Colon (tissue), 2 donors: ENCODE measurements at regions not wholly inside any gene's neighbourhood (a gene's known extent, or its start where the extent isn't known, plus 50 kb on each side); places are given as distances from the start of the nearest gene placed in this dataset.
"Not testable (repeated sequence)": the region's sequence is repeated elsewhere in the genome, so short reads cannot be mapped to it uniquely, and the experiment has no call there.

ENCODE experiments used
- FAIRE-seq: peaks from 2 replicates; lab custom pipeline; 2012; peaks lifted over from hg19 to GRCh38; lab: Jason Lieb, UNC
- donor health status: control.
- donor health status: control.

- no peak for FAIRE-seq
These were observed 992.0 kb downstream of the DCDC2C start for GRCh38 chr2:4695281-4695861.

GRCh38 chr2:4715065-4715464, 977.1 kb upstream of the SOX11 start:
- FAIRE-seq, result no peak

DNA sequence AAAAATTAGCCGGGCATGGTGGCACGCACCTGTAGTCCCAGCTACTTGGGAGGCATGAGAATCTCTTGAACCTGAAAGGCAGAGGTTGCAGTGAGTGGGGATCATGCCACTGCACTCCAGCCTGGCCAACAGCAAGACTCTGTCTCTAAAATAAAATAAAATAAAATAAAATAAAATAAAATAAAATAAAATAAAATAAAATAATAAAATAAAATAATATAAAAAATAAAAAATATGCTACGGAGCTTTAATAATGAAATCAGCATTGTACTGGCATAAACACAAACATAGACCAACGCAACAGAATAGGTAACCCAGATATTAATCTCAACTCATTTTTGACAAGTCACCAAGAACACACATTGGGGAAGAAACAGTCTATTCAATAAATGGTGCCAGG, 973.4 kb upstream of the SOX11 start:
- FAIRE-seq, result no peak

DNA sequence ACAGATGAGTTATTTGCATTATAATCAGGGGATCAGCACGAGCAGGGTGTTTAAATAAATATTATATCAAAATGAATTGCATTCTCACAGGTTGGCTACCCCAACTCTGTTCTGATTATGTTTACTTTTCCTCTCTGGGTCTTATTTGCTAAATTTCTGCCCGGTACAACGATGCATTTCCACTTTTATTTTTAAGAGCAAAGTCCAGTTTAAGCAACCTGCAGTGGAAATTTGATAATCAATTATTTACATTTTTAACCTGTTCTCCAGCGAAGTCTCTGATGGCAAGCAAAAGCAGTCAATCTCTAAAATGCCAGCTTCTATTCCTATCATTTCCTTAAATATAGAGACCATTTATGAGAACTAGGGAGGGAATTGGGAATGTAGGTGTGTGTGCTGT, 966.6 kb upstream of the SOX11 start:
- FAIRE-seq, result no peak

- FAIRE-seq, result no peak
These were observed 959.6 kb upstream of the SOX11 start for GRCh38 chr2:4732560-4732959.

DNA sequence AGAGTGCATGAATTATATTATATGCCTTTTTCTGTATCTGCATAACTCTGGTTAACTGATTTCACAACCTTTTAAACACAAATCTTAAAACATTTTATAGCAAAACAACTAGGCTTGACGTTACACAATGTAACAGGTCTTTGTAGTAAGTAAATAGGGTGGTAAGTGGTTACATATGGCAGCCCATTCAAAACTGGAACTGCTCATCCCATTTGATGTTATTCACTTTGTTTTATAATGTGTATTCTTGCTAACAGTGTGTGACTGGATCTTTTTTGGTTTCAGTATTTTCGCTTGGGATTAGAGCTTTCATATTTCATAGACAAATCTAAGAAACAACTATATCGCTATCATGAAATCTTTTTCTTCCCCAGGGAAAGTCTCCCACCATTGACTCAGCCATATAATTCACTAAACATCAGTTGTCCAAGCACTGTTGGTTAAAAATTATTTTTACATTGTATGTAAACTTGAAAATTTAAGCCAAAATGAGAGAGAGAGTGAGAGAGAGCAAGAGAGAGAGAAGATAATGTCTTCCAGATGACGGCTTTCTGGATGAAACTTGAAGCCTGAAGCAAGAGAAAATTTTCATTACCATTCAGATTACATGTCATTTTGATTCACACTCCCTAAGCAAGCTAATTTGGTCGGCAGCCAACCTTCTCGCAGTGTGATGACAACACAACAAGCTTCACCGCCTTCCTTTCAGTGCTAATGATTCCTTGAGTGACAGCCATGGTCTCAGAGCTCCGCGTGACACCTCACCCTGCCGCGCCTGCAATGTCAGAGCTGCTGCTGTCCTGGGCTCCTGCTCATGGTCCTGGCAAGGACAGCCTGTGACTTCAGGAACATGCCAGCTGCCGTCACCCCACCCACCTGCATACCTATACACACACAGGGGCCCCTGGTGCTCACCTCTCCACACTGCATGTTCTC, 946.9 kb upstream of the SOX11 start:
- FAIRE-seq, result no peak

DNA sequence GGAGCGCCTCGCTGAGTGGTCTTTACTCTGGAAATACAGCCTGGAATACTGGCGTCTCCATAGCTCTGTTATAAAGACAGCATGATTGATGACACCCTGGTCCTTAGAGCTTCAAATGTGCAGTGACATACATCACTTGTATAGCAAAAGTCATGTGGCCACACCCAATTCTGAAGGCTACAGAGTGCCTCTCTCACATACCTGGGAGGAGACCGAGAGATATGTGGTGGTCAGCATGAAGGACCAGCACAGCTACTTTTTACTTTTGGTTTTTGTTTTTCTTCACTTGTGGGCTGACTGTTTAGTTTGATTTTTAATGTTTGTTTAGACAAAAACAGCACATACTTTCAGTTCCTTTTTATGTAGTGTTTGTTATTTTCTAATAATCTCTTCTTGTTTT, 938.5 kb upstream of the SOX11 start:
- FAIRE-seq, result no peak

DNA sequence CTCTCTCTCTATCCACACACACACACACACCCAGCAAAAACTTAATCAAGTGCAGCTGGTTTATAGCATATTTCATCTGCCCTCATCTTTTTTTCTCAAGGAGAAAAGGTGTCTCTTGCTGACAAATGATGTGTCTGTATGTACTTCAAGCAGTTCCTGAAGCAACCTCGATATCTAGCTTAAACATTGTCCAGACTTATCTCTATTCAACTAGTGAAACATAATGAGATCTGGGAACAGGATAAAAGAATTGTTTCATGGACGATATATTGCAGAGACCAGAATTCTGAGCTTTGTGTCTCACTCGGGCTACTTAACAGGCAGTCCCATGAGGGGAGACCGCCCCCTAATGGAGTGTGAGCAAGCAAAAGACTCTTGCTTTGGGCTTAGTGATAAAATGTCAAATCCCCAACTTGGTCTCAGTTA, 929.2 kb upstream of the SOX11 start:
- no peak for FAIRE-seq

DNA sequence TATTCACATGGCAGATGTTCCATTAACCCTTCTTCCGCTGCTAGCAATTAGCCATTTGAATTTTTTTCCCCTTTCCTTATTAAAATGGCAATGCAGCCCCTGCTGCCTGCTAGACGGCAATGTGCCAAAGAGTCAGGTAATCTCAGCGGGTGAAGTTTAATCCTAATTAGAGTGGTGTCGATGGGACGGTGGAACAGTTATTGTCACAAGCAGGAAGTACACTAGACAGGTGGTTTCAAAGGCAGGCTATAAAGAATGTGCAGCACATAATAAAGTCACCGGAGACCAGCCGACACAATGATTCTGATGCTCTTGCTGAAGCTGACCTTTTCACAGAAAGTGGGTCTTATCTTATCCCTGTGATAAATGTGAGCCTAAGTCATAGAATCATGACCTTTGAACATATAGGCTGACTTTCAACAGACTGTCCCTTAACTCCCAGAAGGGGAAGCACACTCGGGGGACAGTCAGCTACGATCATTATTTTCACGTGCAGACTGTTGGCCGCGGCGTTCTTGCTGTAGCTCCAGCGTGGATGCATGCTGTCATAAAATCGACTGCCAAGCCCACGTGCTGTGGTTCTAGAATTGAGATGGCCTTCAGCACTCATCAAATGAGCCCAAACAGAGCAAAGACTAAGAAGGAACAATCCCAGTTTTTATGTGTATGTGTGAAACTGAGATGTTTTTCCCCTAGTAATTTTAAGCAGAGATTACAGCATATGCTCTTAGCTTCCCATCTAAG, 926.2 kb upstream of the SOX11 start:
- no peak for FAIRE-seq

GRCh38 chr2:4775668-4776067, 916.5 kb upstream of the SOX11 start:
- FAIRE-seq, result no peak

DNA sequence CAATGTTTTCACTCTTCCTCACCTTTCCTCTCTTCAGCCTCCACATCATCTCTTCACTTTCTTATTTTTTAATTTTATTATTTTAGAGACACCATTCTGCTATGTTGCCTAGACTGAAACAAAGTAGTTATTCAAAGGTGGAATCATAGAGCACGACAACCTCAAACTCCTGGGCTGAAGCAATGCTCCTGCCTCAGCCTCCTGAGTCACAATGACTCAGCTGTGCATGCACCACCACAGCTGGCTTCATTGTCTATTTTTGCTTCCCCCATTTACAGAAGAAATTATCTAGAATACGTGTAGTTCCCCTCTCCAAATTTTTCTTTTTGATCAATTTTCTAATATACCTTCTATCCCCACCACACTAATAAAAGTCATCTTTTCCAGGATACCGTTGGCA, 911.5 kb upstream of the SOX11 start:
- no peak for FAIRE-seq

GRCh38 chr2:4782647-4783046, 909.5 kb upstream of the SOX11 start:
- FAIRE-seq, result no peak

DNA sequence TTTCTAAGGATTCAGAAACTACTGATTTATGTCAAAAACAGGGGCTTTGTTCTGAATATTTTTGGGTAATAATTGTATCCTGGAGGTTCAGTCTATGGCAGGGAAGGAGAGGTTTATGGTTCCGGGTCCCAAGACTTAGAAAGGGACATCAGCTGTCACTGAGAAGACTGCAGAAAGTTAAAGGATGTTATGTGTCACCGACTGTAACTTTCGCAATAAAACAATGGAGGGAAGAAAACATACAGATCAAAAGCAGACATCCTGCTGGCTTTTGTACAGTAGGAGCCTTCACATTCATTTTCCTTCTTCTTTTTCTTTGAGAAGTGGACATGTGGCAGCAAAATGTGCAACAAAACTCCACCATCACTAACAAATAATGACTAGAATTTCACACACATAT, 900.7 kb upstream of the SOX11 start:
- no peak for FAIRE-seq

DNA sequence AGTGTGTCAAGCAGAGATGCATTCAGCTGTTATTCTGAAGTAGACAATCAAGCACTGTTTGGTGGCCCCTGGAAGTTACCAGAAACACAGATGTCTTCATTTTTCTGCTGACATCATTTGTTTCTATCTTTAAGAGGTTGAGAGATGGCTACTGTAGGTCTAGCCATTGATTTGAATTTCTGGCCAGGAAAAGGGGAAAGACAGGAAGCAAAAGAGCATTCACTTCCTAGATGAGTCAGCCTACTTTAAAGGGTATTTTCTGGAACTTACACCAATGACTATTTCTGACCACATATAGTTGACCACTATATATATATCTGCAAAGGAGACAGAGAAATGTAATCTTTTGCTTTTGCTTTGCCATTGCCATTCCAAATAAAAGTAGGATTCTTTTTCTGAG, 900.1 kb upstream of the SOX11 start:
- no peak for FAIRE-seq

GRCh38 chr2:4803396-4803795, 888.8 kb upstream of the SOX11 start:
- no peak for FAIRE-seq

- FAIRE-seq, result not testable (repeated sequence)
These were observed 878.0 kb upstream of the SOX11 start for GRCh38 chr2:4814137-4814536.

DNA sequence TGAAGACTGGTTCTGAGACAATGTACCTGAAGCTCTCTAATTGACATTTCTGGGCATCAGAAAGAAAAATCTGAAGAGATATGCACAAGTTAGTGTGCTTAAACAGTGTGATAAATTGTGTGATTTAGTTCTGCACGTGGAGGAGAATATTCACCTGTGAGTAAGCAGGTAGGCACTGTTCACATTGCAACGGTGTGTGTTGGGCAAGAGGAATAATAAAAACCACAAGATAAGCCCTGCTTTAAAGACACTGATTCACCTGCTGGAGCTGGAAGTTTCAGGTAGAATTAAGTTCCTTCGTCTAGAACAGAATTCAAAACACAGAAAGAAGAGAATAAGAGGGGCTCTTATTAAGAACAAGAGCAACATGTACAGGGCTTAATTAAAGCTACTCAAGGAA, 864.3 kb upstream of the SOX11 start:
- FAIRE-seq, result no peak

DNA sequence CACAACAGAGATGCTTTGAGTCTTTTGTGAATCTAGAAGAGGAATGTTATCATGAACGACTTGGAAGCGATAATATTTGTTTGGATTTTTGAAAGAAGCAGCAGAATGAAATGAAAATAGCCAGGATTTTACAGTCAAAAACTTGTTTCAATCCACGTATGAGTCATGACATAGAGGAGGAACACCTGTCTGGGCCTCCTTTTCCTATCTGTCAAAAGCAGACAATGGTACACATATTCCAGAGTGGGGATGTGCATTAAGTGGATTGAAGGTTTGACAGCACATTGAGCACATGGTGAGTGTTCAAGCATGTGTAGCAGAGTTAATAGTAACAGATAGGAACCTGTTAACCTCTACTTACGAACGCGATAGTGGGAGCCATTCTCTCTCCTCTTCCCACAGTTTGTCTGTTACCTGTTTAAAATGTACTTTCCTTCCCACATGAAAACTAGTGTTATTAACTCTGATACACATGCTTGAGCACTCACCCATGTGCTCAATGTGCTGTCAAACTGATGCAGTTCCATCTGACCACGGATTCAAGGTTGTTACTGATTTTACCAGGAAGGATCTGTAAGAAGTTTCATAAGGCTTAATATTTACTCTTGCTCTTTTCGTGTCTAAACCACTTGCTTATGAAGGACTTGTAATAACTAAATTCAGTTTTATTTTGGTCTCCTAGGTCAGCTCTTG, 863.4 kb upstream of the SOX11 start:
- no peak for FAIRE-seq

GRCh38 chr2:4831751-4832150, 860.4 kb upstream of the SOX11 start:
- no peak for FAIRE-seq

- no peak for FAIRE-seq
These were observed 859.5 kb upstream of the SOX11 start for GRCh38 chr2:4832642-4833041.

DNA sequence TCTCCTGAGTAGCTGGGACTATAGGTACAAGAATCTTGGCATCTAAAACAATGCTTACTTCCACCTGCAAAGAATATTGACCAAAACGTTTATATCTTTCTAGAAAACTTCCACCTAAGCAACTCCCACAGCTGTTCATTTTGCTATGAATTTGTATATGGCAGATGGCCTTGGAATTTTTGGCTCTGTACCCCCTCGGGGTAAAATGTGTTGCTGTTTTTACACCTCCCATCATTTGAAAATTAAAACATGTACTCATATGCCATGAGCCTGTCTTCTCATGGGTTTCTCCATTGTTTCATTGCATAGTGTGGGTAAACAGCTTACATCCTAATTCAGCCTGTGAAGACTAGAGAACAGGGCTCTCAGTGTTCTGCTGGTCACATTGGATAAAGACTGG, 853.6 kb upstream of the SOX11 start:
- no peak for FAIRE-seq

GRCh38 chr2:4840791-4841190, 851.4 kb upstream of the SOX11 start:
- FAIRE-seq, result no peak

- no peak for FAIRE-seq
These were observed 847.3 kb upstream of the SOX11 start for GRCh38 chr2:4844881-4845280.
